ENCODE measurements at regions not wholly inside any gene's neighbourhood (a gene's known extent, or its start where the extent isn't known, plus 50 kb on each side); places are given as distances from the start of the nearest gene placed in this dataset.

DNA sequence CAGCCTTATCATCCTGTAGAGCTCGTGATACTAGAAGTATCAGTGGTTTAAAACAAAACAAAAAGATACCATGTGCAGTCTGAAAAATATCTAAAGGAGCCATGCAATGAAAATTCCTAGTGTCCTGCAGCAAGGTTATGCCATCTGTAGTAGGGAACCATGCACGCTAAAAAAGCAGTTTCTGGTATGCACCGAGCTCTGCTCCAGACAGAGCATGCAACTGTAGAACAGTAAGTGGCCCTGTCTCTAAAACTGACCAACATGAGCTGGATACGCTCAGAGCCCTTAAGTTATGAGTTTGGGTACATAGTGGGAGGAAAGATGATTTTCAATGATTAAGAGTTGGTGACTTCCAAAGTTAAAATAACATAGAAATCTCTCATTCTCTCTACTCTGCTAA lies 159.3 kb upstream of the ADAMTS5 start:
- ATAC-seq (ENCODE audit: low read depth) (no peak), DNase-seq (no peak)
- H3K4me3 Mint-ChIP-seq = no peak overlapping the region
- no peaks in the 10 kb centered on the region for H3K27me3 Mint-ChIP-seq
- H3K36me3 Mint-ChIP-seq (ENCODE audit: low read depth) = no peaks in the 10 kb centered on the region
- peaks cover 16% of the 10 kb centered on the region for H3K9me3 Mint-ChIP-seq
- intact Hi-C loops (cut with micrococcal nuclease) = no loop called here
- H3K27ac Mint-ChIP-seq = no peak overlapping the region
- TF ChIP-seq, protein P1, sequence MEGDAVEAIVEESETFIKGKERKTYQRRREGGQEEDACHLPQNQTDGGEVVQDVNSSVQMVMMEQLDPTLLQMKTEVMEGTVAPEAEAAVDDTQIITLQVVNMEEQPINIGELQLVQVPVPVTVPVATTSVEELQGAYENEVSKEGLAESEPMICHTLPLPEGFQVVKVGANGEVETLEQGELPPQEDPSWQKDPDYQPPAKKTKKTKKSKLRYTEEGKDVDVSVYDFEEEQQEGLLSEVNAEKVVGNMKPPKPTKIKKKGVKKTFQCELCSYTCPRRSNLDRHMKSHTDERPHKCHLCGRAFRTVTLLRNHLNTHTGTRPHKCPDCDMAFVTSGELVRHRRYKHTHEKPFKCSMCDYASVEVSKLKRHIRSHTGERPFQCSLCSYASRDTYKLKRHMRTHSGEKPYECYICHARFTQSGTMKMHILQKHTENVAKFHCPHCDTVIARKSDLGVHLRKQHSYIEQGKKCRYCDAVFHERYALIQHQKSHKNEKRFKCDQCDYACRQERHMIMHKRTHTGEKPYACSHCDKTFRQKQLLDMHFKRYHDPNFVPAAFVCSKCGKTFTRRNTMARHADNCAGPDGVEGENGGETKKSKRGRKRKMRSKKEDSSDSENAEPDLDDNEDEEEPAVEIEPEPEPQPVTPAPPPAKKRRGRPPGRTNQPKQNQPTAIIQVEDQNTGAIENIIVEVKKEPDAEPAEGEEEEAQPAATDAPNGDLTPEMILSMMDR (IDR thresholded peaks at IDR 0.05) = no peak
- CTCF ChIA-PET = no interaction called here
- POLR2A ChIA-PET = no interaction called here
- H3K4me1 Mint-ChIP-seq = no peaks in the 10 kb centered on the region

DNA sequence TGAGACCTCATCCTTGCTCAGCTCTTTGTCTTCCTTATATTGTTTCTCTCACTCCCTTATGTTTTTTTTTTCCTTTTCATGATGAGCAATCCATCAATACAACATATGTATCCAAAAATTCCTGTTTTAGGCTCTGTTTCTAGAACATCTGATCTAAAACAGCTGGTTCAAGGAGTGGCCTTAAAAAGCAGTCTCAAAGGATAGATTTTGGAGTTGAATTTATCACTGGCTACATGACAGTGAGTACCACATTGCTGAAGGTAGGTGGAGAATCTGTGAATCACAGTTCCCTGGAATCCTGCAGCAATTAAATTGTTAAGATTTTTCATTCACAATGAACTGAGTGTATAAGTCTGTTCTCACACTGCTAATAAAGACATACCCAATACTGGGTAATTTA lies 155.8 kb upstream of the ADAMTS5 start:
- ATAC-seq (ENCODE audit: low read depth) (no peak), DNase-seq (no peak)
- no peaks in the 10 kb centered on the region for H3K27me3 Mint-ChIP-seq
- H3K4me3 Mint-ChIP-seq = no peak overlapping the region
- TF ChIP-seq, protein P1 (IDR thresholded peaks at IDR 0.05) = no peak
- intact Hi-C loops (cut with micrococcal nuclease) = no loop called here
- H3K27ac Mint-ChIP-seq = no peak overlapping the region
- ChIA-PET POLR2A (no interaction called here), CTCF (no interaction called here)
- peaks cover 13% of the 10 kb centered on the region for H3K9me3 Mint-ChIP-seq
- H3K36me3 Mint-ChIP-seq (ENCODE audit: low read depth) = no peaks in the 10 kb centered on the region
- no peaks in the 10 kb centered on the region for H3K4me1 Mint-ChIP-seq

DNA sequence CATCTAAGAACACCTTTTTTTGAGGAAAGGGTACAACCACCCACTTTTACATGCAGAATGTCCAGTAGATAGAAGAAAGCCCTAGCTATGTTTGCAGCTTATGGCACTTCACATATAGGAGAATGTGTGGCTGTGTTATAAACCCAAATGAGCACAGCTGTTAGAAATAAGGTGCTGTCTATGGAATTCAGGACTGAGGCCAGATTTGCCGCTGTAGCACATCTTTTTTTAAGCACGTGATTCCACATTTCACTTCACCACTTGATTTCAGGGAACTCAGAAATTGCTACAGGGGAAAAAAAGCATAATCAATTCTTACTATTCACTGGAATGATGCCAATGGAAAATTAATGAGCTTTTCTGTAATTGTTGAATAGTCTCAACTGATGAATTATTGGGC lies 147.2 kb upstream of the ADAMTS5 start:
- Mint-ChIP-seq H3K4me3 (no peak overlapping the region), H3K27me3 (no peaks in the 10 kb centered on the region), H3K4me1 (no peaks in the 10 kb centered on the region), H3K27ac (no peak overlapping the region), H3K36me3 (ENCODE audit: low read depth) (no peaks in the 10 kb centered on the region), H3K9me3 (peaks cover 10% of the 10 kb centered on the region)
- no peak for DNase-seq
- ChIA-PET CTCF (no interaction called here), POLR2A (no interaction called here)
- intact Hi-C loops (cut with micrococcal nuclease) = no loop called here
- ATAC-seq (ENCODE audit: low read depth) = no peak
- TF ChIP-seq, protein P1 (IDR thresholded peaks at IDR 0.05) = no peak

DNA sequence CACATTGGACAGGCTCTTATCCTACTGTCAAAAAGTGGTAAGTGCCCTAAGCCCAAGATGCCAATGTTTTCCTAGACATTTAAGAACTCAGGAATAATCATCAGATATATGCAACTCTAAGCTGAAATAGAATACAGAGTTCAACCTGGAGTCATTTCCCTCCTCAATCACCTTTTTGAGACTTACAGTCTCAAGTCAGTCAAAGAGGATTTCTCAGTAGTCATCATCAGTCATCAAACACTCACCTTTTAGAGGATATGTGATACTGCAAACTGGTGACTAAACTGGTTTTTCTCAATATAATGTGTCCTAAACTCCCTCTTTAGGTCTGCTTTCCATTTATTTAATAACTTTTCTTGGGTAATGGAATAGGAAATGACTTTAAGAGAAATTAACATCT lies 145.3 kb upstream of the ADAMTS5 start:
- Mint-ChIP-seq H3K27ac (no peak overlapping the region), H3K36me3 (ENCODE audit: low read depth) (no peaks in the 10 kb centered on the region), H3K4me3 (no peak overlapping the region), H3K9me3 (peaks cover 10% of the 10 kb centered on the region), H3K27me3 (no peaks in the 10 kb centered on the region), H3K4me1 (no peaks in the 10 kb centered on the region)
- TF ChIP-seq, protein P1 (IDR thresholded peaks at IDR 0.05) = no peak
- ChIA-PET CTCF (no interaction called here), POLR2A (no interaction called here)
- ATAC-seq (ENCODE audit: low read depth) (no peak), DNase-seq (no peak)
- intact Hi-C loops (cut with micrococcal nuclease) = no loop called here

DNA sequence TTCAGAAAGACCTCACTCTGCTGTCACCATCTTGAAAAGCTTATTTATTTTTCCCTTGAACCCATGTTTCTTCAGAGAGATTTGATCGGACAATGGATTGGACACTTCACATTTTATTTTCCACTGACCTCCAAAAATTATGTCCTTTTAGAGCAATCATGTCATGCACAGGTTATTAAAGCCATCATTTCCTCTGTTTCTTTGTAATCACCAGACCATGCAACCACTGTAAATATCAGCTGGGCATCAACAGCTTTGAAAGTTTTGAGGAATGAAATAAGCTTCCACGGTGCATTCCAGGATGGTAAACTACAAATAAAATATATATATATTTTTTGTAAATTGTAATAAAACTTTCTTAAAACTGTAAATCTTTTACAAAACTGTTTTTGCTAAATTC lies 144.1 kb upstream of the ADAMTS5 start:
- no peak for ATAC-seq (ENCODE audit: low read depth)
- ChIA-PET POLR2A (no interaction called here), CTCF (no interaction called here)
- Mint-ChIP-seq H3K4me3 (no peak overlapping the region), H3K27ac (no peak overlapping the region), H3K36me3 (ENCODE audit: low read depth) (no peaks in the 10 kb centered on the region), H3K27me3 (no peaks in the 10 kb centered on the region), H3K4me1 (no peaks in the 10 kb centered on the region), H3K9me3 (peaks cover 5% of the 10 kb centered on the region)
- intact Hi-C loops (cut with micrococcal nuclease) = no loop called here
- DNase-seq = no peak
- TF ChIP-seq, protein P1 (IDR thresholded peaks at IDR 0.05) = no peak

Data from activated B cell treated with CpG ODN at 0.5 μM for 24 hours (primary cell).